ENCODE measurements at regions not wholly inside any gene's neighbourhood (a gene's known extent, or its start where the extent isn't known, plus 50 kb on each side); places are given as distances from the start of the nearest gene placed in this dataset.

DNA sequence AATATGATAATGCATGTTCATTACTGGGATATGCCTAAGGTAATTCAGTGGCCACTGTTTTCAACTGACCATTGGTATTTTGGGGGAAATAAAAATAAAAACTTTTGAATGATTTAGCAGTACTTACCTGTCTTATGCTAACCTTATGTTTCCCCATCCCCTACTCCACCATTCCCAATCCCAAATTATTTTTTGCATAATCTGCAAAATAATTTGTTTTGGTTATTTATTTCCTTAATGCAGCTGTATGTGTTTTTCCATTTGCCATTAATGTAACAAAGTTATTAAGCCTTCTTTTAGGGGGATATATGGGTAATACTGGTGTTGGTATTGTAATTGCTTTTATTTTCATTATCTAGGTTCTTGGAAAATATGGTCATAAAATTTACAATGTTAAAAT, 213.9 kb upstream of the GULP1 start:
- DNase-seq = no peak

DNA sequence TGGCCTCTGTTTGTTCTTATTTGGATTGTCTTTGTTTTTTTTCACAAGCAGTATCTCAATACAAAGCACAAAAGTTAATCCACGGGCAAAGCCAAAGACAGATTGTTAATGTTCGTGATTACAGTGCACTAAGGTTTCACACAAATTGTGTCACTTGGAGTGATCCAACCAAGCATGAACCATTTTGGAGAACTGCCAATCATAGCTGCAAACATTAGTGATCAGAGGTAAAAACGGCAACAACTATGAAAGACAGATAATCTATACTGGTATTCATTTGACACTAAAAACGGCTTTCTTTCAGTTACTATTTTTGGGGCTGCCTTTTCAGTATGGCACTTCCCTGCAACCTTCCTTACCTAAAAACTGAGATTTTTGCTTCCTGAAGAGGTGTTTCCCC, 213.1 kb upstream of the GULP1 start:
- peak; percentile 43 for DNase-seq

DNA sequence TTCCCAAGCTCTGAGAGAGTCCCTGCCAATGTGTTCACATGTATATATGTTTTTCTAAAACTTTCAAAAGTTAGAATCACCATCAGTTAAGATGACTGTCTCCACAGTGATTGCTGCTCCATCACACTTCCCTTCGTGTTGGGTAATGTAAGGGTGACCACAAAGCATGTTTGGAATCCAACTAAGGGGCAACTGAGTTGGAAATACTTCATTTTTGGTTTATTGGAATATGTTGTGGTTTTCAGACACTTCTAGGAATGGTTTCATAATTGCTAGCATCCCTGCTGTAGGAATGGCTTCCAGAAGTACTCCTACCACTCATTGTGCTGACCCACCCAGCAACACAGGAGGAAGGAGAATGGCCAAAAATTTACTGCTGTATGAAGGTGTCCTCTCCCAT, 212.5 kb upstream of the GULP1 start:
- DNase-seq = peak; percentile 10

GRCh38 chr2:188085421-188085820, 206.3 kb upstream of the GULP1 start:
- no peak for DNase-seq

- DNase-seq = no peak
These were observed 201.8 kb upstream of the GULP1 start for GRCh38 chr2:188089901-188090300.

DNA sequence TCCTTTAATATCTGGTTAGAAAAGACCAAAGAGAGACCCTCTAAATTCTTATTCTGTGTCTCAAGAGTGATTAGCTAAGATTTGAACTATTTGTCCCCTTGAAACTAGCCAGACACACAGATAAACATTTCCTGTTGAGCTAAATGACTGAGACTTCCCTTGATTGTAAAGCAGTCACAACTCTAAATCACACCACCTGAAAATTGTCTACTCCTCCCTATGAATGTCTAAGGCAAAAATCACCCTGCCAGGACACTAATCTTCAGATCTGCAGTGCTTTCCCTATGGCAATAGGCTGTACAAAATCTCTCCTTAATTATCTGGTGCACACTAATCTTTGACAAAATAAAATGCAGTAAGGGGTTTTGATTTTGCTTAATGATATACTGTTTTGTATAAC, 200.5 kb upstream of the GULP1 start:
- no peak for DNase-seq

- DNase-seq = no peak
These were observed 198.9 kb upstream of the GULP1 start for GRCh38 chr2:188092734-188093133.

- no peak for DNase-seq
These were observed 194.8 kb upstream of the GULP1 start for GRCh38 chr2:188096910-188097309.

- DNase-seq = no peak
These were observed 188.8 kb upstream of the GULP1 start for GRCh38 chr2:188102881-188103280.

DNA sequence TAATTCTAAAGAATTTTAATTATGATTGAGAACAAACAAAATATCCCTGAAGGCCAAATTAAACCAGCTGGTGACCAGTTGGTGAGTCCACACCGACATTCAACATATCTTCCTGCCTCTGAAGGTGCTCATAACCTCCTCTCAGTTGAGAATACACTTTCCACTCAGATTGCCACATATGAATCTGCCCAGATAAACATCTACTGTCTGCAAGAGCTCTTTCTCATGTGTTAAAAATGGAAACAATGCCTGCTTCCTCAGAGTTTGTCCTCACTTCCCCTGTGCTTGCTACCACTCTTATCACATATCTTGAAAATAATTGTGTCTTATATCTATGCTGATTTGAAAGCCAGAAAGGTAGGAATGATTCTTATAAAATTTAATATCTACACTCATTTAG, 177.7 kb upstream of the GULP1 start:
- DNase-seq = peak; percentile 0

- DNase-seq = no peak
These were observed 174.0 kb upstream of the GULP1 start for GRCh38 chr2:188117706-188118105.

- DNase-seq = no peak
These were observed 173.2 kb upstream of the GULP1 start for GRCh38 chr2:188118431-188118830.

GRCh38 chr2:188119112-188119838, 172.4 kb upstream of the GULP1 start:
- DNase-seq = no peak

GRCh38 chr2:188122985-188123384, 168.7 kb upstream of the GULP1 start:
- DNase-seq = no peak

DNA sequence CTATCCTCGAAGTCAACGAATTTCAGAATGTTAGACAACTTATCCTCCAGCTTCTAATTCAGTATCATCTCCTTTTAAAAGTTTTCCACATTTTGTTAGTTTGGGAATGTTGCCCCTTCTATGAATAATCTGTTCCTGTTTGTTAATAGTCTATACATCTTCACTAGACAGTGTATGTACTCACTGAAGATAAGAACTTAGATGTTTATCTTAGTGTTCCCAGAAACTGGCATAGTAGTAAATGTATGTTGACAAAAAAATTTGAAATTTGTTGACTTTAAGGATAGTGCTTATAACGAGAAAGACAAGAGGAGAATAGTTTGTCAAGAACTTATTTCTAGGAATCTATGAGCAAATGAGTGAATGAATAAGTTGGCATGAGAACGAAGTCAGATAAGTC, 162.0 kb upstream of the GULP1 start:
- no peak for DNase-seq

DNA sequence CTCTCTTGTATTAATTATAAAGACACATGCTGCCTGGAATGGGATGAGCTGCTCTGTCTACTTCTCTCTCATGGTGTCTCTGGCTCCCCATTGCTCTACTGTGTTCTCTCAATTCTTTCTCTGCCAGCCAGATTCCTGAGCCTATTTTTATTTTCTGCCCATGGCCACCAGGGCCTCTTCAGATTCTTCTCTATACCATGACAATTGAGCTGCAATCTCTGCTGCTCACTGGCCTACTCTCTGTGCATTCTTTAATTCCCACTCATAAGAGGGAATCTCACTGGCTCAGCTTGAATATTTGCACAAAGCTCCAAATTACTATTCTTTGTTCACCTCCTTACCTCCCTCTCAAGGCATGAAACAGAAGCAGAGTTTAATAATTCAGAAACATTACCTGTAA, 161.4 kb upstream of the GULP1 start:
- no peak for DNase-seq

- DNase-seq = no peak
These were observed 160.4 kb upstream of the GULP1 start for GRCh38 chr2:188131281-188131680.

GRCh38 chr2:188132385-188132784, 159.3 kb upstream of the GULP1 start:
- no peak for DNase-seq

- no peak for DNase-seq
These were observed 157.4 kb upstream of the GULP1 start for GRCh38 chr2:188134241-188134640.

- no peak for DNase-seq
These were observed 153.4 kb upstream of the GULP1 start for GRCh38 chr2:188138313-188138712.

GRCh38 chr2:188142088-188142487, 149.6 kb upstream of the GULP1 start:
- no peak for DNase-seq

GRCh38 chr2:188142636-188143295, 148.9 kb upstream of the GULP1 start:
- DNase-seq = no peak

- DNase-seq = no peak
These were observed 145.8 kb upstream of the GULP1 start for GRCh38 chr2:188145885-188146284.

GRCh38 chr2:188146888-188147287, 144.8 kb upstream of the GULP1 start:
- no peak for DNase-seq

GRCh38 chr2:188151670-188152069, 140.0 kb upstream of the GULP1 start:
- DNase-seq = no peak
